ENCODE measurements at regions not wholly inside any gene's neighbourhood (a gene's known extent, or its start where the extent isn't known, plus 50 kb on each side); places are given as distances from the start of the nearest gene placed in this dataset.
"Not testable (repeated sequence)": the region's sequence is repeated elsewhere in the genome, so short reads cannot be mapped to it uniquely, and the experiment has no call there.

DNA sequence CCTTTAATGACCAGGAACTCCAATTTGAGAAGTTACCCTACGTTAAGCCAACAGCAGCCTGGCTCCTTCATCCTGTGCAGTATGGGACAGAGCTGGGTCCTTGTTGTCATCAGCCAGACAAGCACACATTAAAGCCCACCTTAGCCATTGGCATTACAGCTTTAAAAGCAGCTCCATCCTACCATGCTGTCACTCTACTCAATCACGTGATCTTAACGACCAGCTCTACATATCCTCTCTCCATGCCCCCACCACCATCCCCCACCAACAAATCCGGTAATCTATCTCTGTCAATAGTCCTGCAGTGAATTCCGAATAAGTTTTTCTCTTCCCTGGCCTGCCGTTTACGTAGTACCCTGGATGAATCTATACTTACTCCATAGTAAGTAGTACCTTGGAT lies 82.9 kb upstream of the DGKG start:
- Histone ChIP-seq H3K4me1 (peaks cover 0 to 8% (median 0%) of the 10 kb centered on the region in 3 donors), H3K4me3 (no peak overlapping the region), H3K36me3 (no peaks in the 10 kb centered on the region), H3K27me3 (no peaks in the 10 kb centered on the region), H3K9me3 (no peaks in the 10 kb centered on the region), H3K27ac (no peak overlapping the region)
- no peak for FAIRE-seq
- TF ChIP-seq, protein P1, sequence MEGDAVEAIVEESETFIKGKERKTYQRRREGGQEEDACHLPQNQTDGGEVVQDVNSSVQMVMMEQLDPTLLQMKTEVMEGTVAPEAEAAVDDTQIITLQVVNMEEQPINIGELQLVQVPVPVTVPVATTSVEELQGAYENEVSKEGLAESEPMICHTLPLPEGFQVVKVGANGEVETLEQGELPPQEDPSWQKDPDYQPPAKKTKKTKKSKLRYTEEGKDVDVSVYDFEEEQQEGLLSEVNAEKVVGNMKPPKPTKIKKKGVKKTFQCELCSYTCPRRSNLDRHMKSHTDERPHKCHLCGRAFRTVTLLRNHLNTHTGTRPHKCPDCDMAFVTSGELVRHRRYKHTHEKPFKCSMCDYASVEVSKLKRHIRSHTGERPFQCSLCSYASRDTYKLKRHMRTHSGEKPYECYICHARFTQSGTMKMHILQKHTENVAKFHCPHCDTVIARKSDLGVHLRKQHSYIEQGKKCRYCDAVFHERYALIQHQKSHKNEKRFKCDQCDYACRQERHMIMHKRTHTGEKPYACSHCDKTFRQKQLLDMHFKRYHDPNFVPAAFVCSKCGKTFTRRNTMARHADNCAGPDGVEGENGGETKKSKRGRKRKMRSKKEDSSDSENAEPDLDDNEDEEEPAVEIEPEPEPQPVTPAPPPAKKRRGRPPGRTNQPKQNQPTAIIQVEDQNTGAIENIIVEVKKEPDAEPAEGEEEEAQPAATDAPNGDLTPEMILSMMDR (IDR thresholded peaks at IDR 0.05) = no peak
- DNase-seq = no peak
- WGBS, 2 donors = 83 to 90% methylated on average over 7 of the region's 7 CpGs
- intact Hi-C loops (cut with DNase I) = no loop called here
- no peak for ATAC-seq

DNA sequence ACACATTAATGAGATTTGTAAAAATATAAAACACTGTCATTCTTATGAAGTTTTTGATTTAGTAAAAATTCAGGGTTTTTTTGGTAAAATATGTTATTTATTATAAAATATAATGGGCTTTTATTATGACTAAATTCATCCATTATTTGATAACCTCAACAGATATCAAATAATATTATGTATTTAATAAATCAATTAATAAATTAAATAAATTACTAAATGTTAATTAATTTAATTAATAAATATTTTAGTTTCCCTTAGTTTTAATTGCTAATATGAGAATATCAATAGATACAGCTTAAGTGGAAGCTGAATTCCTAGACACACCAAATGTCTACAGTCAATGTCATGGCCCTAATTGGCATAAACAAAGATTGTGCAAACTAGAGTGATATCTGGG lies 82.3 kb upstream of the DGKG start:
- no peaks in the 10 kb centered on the region for H3K9me3 ChIP-seq
- DNase-seq (no peak), FAIRE-seq (peak; percentile 85), ATAC-seq (no peak)
- TF ChIP-seq, protein P1 (IDR thresholded peaks at IDR 0.05) = no peak
- no peaks in the 10 kb centered on the region for H3K27me3 ChIP-seq
- no peak overlapping the region for H3K4me3 ChIP-seq
- intact Hi-C loops (cut with DNase I) = no loop called here
- no peaks in the 10 kb centered on the region for H3K36me3 ChIP-seq
- peaks cover 0 to 8% (median 0%) of the 10 kb centered on the region in 3 donors for H3K4me1 ChIP-seq
- no peak overlapping the region for H3K27ac ChIP-seq

DNA sequence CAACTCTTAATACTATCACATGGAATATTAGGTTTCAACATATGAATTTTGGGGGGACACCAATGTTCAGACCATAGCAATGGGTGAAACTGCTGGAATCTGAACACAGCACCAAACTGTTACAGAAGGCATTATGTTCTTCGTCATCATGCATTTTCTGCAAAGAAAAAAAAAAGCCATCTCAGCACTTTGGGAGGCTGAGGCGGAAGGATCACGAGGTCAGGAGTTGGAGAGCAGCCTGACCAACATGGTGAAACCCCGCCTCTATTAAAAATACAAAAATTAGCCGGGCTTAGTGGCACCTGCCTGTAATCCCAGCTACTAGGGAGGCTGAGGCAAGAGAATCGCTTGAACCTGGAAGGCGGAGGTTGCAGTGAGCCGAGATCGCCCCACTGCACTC lies 80.9 kb upstream of the DGKG start:
- 84 to 89% methylated on average over 9 of the region's 9 CpGs for whole genome bisulfite sequencing, 2 donors
- H3K9me3 ChIP-seq; FAIRE-seq; H3K4me3 ChIP-seq; intact Hi-C loops (cut with DNase I); H3K27ac ChIP-seq; H3K36me3 ChIP-seq; DNase-seq; ATAC-seq; H3K4me1 ChIP-seq; H3K27me3 ChIP-seq: not testable (repeated sequence)

DNA sequence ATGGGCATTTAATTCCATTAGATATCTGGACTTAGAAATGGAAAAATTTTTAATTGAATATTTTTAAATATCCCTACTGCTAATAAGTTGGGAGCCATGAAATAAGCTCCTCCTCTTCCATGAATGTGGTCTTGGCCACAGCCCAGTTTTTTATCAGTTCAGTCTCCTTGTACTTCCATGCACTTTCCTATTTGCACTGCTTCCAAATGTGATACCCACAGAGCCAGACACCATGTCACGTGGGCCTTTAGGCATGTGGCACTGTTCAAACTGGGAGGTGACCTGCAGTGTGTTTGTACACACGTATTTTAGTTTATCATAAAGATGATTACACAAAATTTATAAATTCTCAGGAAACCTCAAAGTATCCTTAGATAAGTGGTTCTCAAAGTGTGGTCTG lies 80.1 kb upstream of the DGKG start:
- DNase-seq = peak in 4 of 6 donors; percentile 36 to 68 (median 52)
- ATAC-seq = peak; percentile 69 to 96 (median 84)

DNA sequence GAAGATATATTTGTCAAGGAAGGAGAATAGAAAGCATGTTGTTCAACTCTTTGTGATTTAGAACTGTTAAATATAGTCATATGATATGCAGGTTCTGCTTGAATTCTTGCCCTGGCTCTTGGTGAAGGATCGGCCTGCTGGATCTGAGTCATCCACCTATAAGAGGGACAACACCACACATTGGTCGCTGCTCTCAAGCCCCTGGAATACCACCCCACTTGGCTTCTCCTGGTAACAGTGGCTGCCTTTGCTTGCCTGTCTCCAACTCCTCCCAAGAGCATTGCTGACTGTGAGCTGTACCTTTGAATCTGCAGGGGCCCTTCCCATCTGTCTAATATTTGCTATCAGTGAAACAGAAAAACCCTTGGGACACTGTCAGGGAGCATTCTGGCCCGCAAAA lies 78.9 kb upstream of the DGKG start:
- WGBS, 2 donors = 40 to 45% methylated on average over 3 of the region's 3 CpGs
- no peak overlapping the region for H3K27ac ChIP-seq
- peaks cover 0 to 8% (median 0%) of the 10 kb centered on the region in 3 donors for H3K4me1 ChIP-seq
- DNase-seq (peak in 1 of 6 donors; percentile 9), FAIRE-seq (no peak), ATAC-seq (peak; percentile 14 to 66 (median 57))
- no peaks in the 10 kb centered on the region for H3K9me3 ChIP-seq
- H3K27me3 ChIP-seq = no peaks in the 10 kb centered on the region
- intact Hi-C loops (cut with DNase I) = no loop called here
- no peak overlapping the region for H3K4me3 ChIP-seq
- TF ChIP-seq, protein P1 (IDR thresholded peaks at IDR 0.05) = no peak
- no peaks in the 10 kb centered on the region for H3K36me3 ChIP-seq

More for the DNA sequence above, 80.1 kb upstream of the DGKG start:
- Histone ChIP-seq H3K4me1 (peaks cover 0 to 8% (median 0%) of the 10 kb centered on the region in 3 donors), H3K27ac (no peak overlapping the region), H3K27me3 (no peaks in the 10 kb centered on the region), H3K4me3 (no peak overlapping the region), H3K36me3 (no peaks in the 10 kb centered on the region), H3K9me3 (no peaks in the 10 kb centered on the region)
- no peak for FAIRE-seq
- TF ChIP-seq, protein P1 (IDR thresholded peaks at IDR 0.05) = no peak
- intact Hi-C loops (cut with DNase I) = no loop called here
- 9 to 14% methylated on average over 2 of the region's 2 CpGs for WGBS, 2 donors
